SK-N-SH treated with all-trans-retinoic acid at 6 μM for 48 hours (cell line): ENCODE measurements at regions not wholly inside any gene's neighbourhood (a gene's known extent, or its start where the extent isn't known, plus 50 kb on each side); places are given as distances from the start of the nearest gene placed in this dataset.

Source experiments
- ATAC-seq: fragments of 200-7000 bp; cut with Tn5 transposase; 3 replicates; pipeline ENCODE4 v1.9.1; 2020; ENCODE audit warnings: mild to moderate bottlenecking, moderate library complexity
- CREB5 ChIP-seq: fragments of 250-450 bp; sonication (Bioruptor Pico); IDR thresholded peaks from 2 replicates; pipeline ENCODE4 v1.5.1; 2020; ENCODE audit warnings: low read depth, mild to moderate bottlenecking, moderate library complexity
- CSDC2 ChIP-seq: fragments of 250-450 bp; sonication (Bioruptor Pico); IDR thresholded peaks from 2 replicates; pipeline ENCODE4 v1.5.0; 2020; ENCODE audit warnings: mild to moderate bottlenecking, moderate library complexity
- CSRNP3 ChIP-seq: fragments of 250-450 bp; sonication (Bioruptor Pico); IDR thresholded peaks from 2 replicates; pipeline ENCODE4 v1.5.1; 2021; ENCODE audit warnings: mild to moderate bottlenecking, moderate library complexity
- ISL1 ChIP-seq: fragments of 250-450 bp; sonication (Bioruptor Pico); IDR thresholded peaks from 2 replicates; pipeline ENCODE4 v2.1.2; 2022; ENCODE audit warnings: mild to moderate bottlenecking, moderate library complexity
- OSR1 ChIP-seq: fragments of 250-450 bp; sonication (Bioruptor Pico); IDR thresholded peaks from 2 replicates; pipeline ENCODE4 v1.8.0; 2022; ENCODE audit warnings: moderate library complexity, mild to moderate bottlenecking, inconsistent platforms
- PATZ1 ChIP-seq: fragments of 250-450 bp; sonication (Bioruptor Pico); IDR thresholded peaks from 2 replicates; pipeline ENCODE4 v1.8.0; 2020; ENCODE audit warnings: mild to moderate bottlenecking, moderate library complexity, borderline replicate concordance
- PPARA ChIP-seq: fragments of 250-450 bp; sonication (Bioruptor Pico); IDR thresholded peaks from 2 replicates; pipeline ENCODE4 v1.5.0; 2020; ENCODE audit warnings: mild to moderate bottlenecking, borderline replicate concordance
- RARB ChIP-seq: fragments of 250-450 bp; sonication (Bioruptor Pico); IDR thresholded peaks from 2 replicates; pipeline ENCODE4 v1.8.0; 2021; ENCODE audit warnings: mild to moderate bottlenecking, moderate library complexity
- SNAI2 ChIP-seq: fragments of 250-450 bp; sonication (Bioruptor Pico); IDR thresholded peaks from 2 replicates; pipeline ENCODE4 v1.5.0; 2020; ENCODE audit warnings: mild to moderate bottlenecking, moderate library complexity
- TCF4 ChIP-seq: fragments of 250-450 bp; sonication (Bioruptor Pico); IDR thresholded peaks from 2 replicates; pipeline ENCODE4 v1.8.0; 2021; ENCODE audit warnings: mild to moderate bottlenecking, moderate library complexity, borderline replicate concordance
- TSHZ2 ChIP-seq: fragments of 250-450 bp; sonication (Bioruptor Pico); IDR thresholded peaks from 2 replicates; pipeline ENCODE4 v1.5.0; 2020; ENCODE audit warnings: mild to moderate bottlenecking, moderate library complexity
- ZC3H10 ChIP-seq: fragments of 250-450 bp; sonication (Bioruptor Pico); IDR thresholded peaks from 2 replicates; pipeline ENCODE4 v1.5.1; 2021; ENCODE audit warnings: mild to moderate bottlenecking, moderate library complexity
- ZFP3 ChIP-seq: fragments of 250-450 bp; sonication (Bioruptor Pico); IDR thresholded peaks from 2 replicates; pipeline ENCODE4 v1.5.0; 2020; ENCODE audit warnings: mild to moderate bottlenecking, moderate library complexity
- ZFP30 ChIP-seq: fragments of 450-650 bp; formaldehyde crosslinking; IDR thresholded peaks from 2 replicates; pipeline ENCODE4 v1.5.0; 2022; ENCODE audit warnings: mild to moderate bottlenecking, moderate library complexity
- ZNF565 ChIP-seq: fragments of 450-650 bp; formaldehyde crosslinking; conservative IDR thresholded peaks from 2 replicates; pipeline ENCODE4 v1.5.0; 2020; ENCODE audit warnings: low read depth, mild to moderate bottlenecking, moderate library complexity
- ZNF70 ChIP-seq: fragments of 450-650 bp; formaldehyde crosslinking; IDR thresholded peaks from 2 replicates; pipeline ENCODE4 v1.5.0; 2020; ENCODE audit warnings: mild to moderate bottlenecking, moderate library complexity
- ZNF8 ChIP-seq: fragments of 450-650 bp; formaldehyde crosslinking; IDR thresholded peaks from 2 replicates; pipeline ENCODE4 v1.5.0; 2020; ENCODE audit warnings: mild to moderate bottlenecking, moderate library complexity

- TF ChIP-seq TCF4 = no peak
- TF ChIP-seq ZC3H10 (CRISPR knock-in tag) = no peak
- no peak for TF ChIP-seq CREB5
- TF ChIP-seq ZNF70 (CRISPR knock-in tag) = no peak
- no peak for TF ChIP-seq ZNF8
- no peak for TF ChIP-seq ZNF565 (CRISPR knock-in tag)
- no peak for TF ChIP-seq CSDC2 (CRISPR knock-in tag)
- no peak for TF ChIP-seq CSRNP3 (CRISPR knock-in tag)
- no peak for TF ChIP-seq PATZ1
- TF ChIP-seq PPARA = no peak
- no peak for TF ChIP-seq ISL1 (CRISPR knock-in tag)
- TF ChIP-seq TSHZ2 = no peak
- no peak for TF ChIP-seq ZFP3 (CRISPR knock-in tag)
- ATAC-seq = no peak
Measured at GRCh38 chr6:142633317-142633716, 311.7 kb downstream of the HIVEP2 start.

GRCh38 chr6:142635130-142635529 is 309.8 kb downstream of the HIVEP2 start:
- TF ChIP-seq TCF4 (no peak), CSRNP3 (CRISPR knock-in tag) (no peak), CSDC2 (CRISPR knock-in tag) (no peak), ZFP30 (no peak), PATZ1 (no peak), ZC3H10 (CRISPR knock-in tag) (no peak), ZNF565 (CRISPR knock-in tag) (no peak), ISL1 (CRISPR knock-in tag) (no peak)
- ATAC-seq = no peak

- ATAC-seq = no peak
- TF ChIP-seq SNAI2 (CRISPR knock-in tag) (no peak), ZNF70 (CRISPR knock-in tag) (no peak), ZNF565 (CRISPR knock-in tag) (no peak), CSDC2 (CRISPR knock-in tag) (no peak), ZFP30 (no peak), ZNF8 (no peak), ZC3H10 (CRISPR knock-in tag) (no peak), CSRNP3 (CRISPR knock-in tag) (no peak), OSR1 (CRISPR knock-in tag) (no peak), CREB5 (no peak), TSHZ2 (no peak), RARB (no peak), TCF4 (no peak)
Measured at GRCh38 chr6:142637624-142638351, 307.2 kb downstream of the HIVEP2 start.
